ENCODE measurements at regions not wholly inside any gene's neighbourhood (a gene's known extent, or its start where the extent isn't known, plus 50 kb on each side); places are given as distances from the start of the nearest gene placed in this dataset.

DNA sequence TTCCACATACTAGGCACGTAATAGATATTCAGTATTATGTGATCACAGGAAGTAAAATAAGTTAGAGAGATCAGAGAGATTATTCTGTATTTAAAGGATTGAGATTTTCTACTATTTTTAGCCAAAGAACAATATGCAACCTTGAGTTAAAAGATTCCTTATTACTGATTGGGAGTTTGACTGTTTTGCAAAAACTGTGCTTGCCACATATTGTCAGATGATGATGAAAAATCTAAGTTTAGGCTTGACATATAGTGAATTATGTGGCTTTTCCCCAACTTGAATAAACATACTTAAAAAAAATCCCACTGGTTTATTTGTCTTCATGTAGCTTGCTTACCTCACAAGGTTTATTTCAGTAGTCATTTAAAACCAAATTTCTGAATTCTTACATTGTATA, 194.4 kb downstream of the KCNRG start:
- CTCF ChIA-PET: interaction anchor here (1.2 kb wide), 1 partner anchor 10 kb away, joined by 4 read pairs; no protein-coding TSS in a partner anchor
- Mint-ChIP-seq H3K27ac (no peak overlapping the region), H3K4me1 (ENCODE audit: low read depth) (peaks cover 20% of the 10 kb centered on the region), H3K36me3 (ENCODE audit: low read depth) (peaks cover 3% of the 10 kb centered on the region), H3K4me3 (no peak overlapping the region), H3K9me3 (peaks cover 8% of the 10 kb centered on the region), H3K27me3 (ENCODE audit: low read depth) (peaks cover 10% of the 10 kb centered on the region)
- intact Hi-C loops (cut with micrococcal nuclease): no loop called here
- no peak for DNase-seq

DNA sequence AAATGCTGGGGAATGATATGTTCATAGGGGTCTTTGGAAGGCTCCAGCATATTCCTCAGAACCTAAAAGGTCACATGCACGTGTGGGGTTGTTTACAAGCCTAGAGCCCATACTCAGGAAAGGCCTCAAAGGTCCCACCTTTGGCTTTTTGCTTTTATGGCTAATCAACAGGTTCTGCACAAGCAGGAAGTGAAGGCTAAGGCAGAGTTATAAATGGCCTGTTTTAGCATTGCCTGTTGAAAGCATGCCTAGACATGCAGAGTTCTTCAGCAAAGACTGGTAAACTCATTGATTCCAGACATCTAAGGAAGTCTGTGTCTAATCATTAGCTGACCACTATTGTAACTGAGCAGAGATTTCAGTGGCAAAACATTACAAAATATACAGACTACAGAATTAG, 198.3 kb downstream of the KCNRG start:
- Mint-ChIP-seq H3K27me3 (ENCODE audit: low read depth) (peaks cover 10% of the 10 kb centered on the region), H3K4me1 (ENCODE audit: low read depth) (peaks cover 18% of the 10 kb centered on the region), H3K27ac (no peak overlapping the region), H3K9me3 (peaks cover 12% of the 10 kb centered on the region), H3K36me3 (ENCODE audit: low read depth) (peaks cover 3% of the 10 kb centered on the region), H3K4me3 (no peak overlapping the region)
- intact Hi-C loops (cut with micrococcal nuclease): no loop called here
- CTCF ChIA-PET: no interaction called here
- DNase-seq: no peak

DNA sequence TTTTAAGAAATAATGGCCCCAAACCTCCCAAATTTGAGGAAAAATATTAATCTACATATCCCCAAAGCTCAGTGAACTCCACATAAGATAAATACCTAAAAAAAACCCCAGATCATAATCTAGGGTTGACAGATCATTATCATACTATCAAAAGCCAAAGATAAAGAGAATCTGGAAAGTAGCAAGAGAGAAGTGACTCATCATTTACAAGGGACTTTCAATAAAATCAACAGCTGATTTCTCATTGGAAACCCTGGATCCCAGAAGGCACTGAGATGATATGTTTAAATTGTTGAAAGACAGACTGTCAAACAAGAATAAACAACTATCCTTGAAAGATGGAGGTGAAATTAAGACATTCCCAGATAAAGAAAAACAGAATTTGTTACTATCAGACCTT, 199.3 kb downstream of the KCNRG start:
- peaks cover 12% of the 10 kb centered on the region for H3K9me3 Mint-ChIP-seq
- H3K27me3 Mint-ChIP-seq (ENCODE audit: low read depth): peaks cover 6% of the 10 kb centered on the region
- H3K4me1 Mint-ChIP-seq (ENCODE audit: low read depth): peaks cover 11% of the 10 kb centered on the region
- no peak overlapping the region for H3K4me3 Mint-ChIP-seq
- CTCF ChIA-PET: no interaction called here
- H3K27ac Mint-ChIP-seq: no peak overlapping the region
- peaks cover 3% of the 10 kb centered on the region for H3K36me3 Mint-ChIP-seq (ENCODE audit: low read depth)
- intact Hi-C loops (cut with micrococcal nuclease): no loop called here
- DNase-seq: no peak

DNA sequence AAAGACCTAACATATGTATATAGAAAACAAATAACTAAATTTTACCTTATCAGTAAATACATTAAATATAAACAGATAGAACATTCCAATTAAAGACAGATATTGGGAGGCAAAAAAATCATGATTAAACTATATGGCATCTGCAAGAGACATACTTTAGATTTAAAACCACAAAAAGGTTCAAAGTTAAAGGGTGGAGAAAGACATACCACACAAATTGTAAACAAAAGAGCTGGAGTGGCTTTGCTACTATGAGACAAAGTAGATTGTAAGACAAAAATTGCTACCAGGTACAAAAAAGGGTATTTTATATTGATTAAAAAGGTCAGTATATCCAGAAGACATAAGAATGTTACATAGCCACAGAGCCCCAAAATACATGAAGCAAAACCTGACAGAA, 200.2 kb downstream of the KCNRG start:
- intact Hi-C loops (cut with micrococcal nuclease): no loop called here
- H3K4me1 Mint-ChIP-seq (ENCODE audit: low read depth): peaks cover 11% of the 10 kb centered on the region
- CTCF ChIA-PET: no interaction called here
- H3K4me3 Mint-ChIP-seq: no peak overlapping the region
- DNase-seq: no peak
- H3K36me3 Mint-ChIP-seq (ENCODE audit: low read depth): peaks cover 3% of the 10 kb centered on the region
- H3K9me3 Mint-ChIP-seq: peaks cover 12% of the 10 kb centered on the region
- H3K27ac Mint-ChIP-seq: no peak overlapping the region
- H3K27me3 Mint-ChIP-seq (ENCODE audit: low read depth): peaks cover 6% of the 10 kb centered on the region

DNA sequence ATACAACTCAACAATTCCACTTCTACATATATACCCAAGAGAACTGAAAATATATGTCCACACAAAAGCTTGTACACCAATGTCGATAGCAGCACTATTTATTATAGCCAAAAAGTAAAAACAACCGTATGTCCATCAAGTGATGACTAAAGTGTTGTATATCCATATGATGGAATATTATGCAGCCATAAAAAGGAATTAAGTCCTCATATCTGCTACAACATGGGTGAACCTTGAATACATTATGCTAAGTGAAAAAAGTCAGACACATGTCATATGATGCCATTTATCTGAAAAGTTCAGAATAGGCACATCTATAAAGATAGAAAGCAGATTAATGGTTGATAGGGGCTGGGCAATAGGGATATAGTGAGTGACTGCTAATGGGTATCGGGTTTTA, 204.5 kb downstream of the KCNRG start:
- DNase-seq: no peak
- Mint-ChIP-seq H3K27ac (no peak overlapping the region), H3K9me3 (peaks cover 4% of the 10 kb centered on the region), H3K36me3 (ENCODE audit: low read depth) (no peaks in the 10 kb centered on the region), H3K27me3 (ENCODE audit: low read depth) (peaks cover 15% of the 10 kb centered on the region), H3K4me3 (no peak overlapping the region), H3K4me1 (ENCODE audit: low read depth) (peaks cover 3% of the 10 kb centered on the region)
- CTCF ChIA-PET: no interaction called here
- intact Hi-C loops (cut with micrococcal nuclease): no loop called here

DNA sequence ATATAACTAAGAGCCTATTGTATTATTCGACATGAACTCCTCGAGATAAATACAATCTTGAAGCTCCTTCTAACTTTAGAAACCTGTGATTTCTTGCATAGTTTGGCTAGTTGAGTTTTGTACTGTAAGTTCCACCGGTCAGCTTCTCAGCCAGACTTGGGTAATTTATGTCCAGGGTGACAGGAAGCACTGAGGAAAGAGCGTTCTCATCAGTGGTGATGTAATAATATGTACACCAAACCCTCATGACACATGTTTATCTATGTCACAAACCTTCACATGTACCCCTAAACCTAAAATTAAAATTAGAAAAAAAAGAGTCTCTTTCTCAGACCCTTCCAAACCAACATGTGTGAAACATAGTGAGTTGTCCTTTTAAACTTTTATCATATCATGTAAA, 205.7 kb downstream of the KCNRG start:
- no peak for DNase-seq
- Mint-ChIP-seq H3K4me1 (ENCODE audit: low read depth) (peaks cover 12% of the 10 kb centered on the region), H3K27ac (no peak overlapping the region), H3K4me3 (no peak overlapping the region), H3K9me3 (peaks cover 4% of the 10 kb centered on the region), H3K27me3 (ENCODE audit: low read depth) (peaks cover 19% of the 10 kb centered on the region), H3K36me3 (ENCODE audit: low read depth) (no peaks in the 10 kb centered on the region)
- CTCF ChIA-PET: interaction anchor here (0.5 kb wide), 1 partner anchor 62 kb away, joined by 3 read pairs; no protein-coding TSS in a partner anchor
- intact Hi-C loops (cut with micrococcal nuclease): no loop called here

DNA sequence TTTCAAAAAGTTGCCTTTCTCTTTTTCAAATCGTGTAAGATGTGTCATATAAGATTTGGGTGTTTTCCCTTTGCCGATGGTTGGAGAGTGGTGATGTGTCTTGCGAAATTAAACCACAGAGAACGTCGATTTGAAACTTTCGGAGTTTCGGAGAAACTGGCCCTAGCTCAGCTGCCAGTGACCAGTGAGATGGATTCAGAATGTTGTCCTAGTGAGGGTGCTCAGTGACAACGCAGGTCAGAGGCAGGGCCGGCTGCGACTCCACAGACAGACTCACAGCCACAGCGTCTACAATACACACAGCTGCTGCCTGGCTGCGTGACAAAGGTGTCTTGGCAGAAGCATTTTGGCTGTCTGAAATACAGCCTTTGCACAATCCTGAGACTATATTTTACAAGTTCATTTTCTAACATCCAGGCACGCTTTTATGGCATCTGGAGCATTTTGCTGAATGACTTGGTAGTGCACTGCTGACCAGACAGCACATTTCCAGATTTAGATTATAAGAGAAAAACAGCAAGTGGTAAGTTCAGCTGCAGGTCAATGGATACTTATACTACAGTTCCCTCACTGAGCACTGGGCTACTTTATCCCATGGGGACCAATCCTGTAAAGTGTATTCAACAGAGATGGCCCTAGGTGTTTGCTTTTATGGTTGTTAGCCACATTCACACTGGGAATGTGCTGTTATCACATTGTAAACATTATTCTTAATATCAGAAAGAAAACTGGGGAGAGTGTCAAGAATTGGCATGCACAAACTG, 207.5 kb downstream of the KCNRG start:
- no peak overlapping the region for H3K4me3 Mint-ChIP-seq
- peaks cover 19% of the 10 kb centered on the region for H3K27me3 Mint-ChIP-seq (ENCODE audit: low read depth)
- no peaks in the 10 kb centered on the region for H3K9me3 Mint-ChIP-seq
- no peak for DNase-seq
- CTCF ChIA-PET: interaction anchor here (1.3 kb wide), 1 partner anchor 138 kb away, joined by 4 read pairs; no protein-coding TSS in a partner anchor
- no peaks in the 10 kb centered on the region for H3K36me3 Mint-ChIP-seq (ENCODE audit: low read depth)
- intact Hi-C loops (cut with micrococcal nuclease): no loop called here
- peaks cover 29% of the 10 kb centered on the region for H3K4me1 Mint-ChIP-seq (ENCODE audit: low read depth)
- no peak overlapping the region for H3K27ac Mint-ChIP-seq

DNA sequence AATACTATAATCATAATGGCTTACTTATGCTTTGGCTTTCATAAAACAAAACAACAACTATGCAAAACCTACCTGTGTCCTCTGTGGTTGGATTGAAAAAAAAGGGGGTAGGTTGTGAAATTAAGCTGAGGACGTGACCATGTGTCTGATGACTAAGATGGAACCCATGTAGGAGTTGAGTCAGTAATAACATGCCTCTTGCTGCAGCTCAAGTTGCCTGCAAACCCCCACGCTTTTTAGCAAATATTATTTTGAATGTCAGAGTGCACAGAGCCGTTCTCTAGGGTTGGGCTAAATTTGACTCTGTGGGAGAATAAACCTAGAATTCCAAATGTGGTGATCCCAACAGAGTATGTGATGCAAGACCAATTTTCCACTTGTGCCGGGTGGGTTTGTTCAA, 209.3 kb downstream of the KCNRG start:
- peak; percentile 39 for DNase-seq
- CTCF ChIA-PET: interaction anchor here (0.6 to 1.2 kb wide), 5 partner anchors 35 to 153 kb away, joined by 3 to 4 read pairs (median 3); no protein-coding TSS in a partner anchor
- intact Hi-C loops (cut with micrococcal nuclease): no loop called here
- peaks cover 37% of the 10 kb centered on the region for H3K4me1 Mint-ChIP-seq (ENCODE audit: low read depth)
- no peaks in the 10 kb centered on the region for H3K36me3 Mint-ChIP-seq (ENCODE audit: low read depth)
- H3K27me3 Mint-ChIP-seq (ENCODE audit: low read depth): peaks cover 20% of the 10 kb centered on the region
- no peaks in the 10 kb centered on the region for H3K9me3 Mint-ChIP-seq
- H3K4me3 Mint-ChIP-seq: no peak overlapping the region
- no peak overlapping the region for H3K27ac Mint-ChIP-seq

DNA sequence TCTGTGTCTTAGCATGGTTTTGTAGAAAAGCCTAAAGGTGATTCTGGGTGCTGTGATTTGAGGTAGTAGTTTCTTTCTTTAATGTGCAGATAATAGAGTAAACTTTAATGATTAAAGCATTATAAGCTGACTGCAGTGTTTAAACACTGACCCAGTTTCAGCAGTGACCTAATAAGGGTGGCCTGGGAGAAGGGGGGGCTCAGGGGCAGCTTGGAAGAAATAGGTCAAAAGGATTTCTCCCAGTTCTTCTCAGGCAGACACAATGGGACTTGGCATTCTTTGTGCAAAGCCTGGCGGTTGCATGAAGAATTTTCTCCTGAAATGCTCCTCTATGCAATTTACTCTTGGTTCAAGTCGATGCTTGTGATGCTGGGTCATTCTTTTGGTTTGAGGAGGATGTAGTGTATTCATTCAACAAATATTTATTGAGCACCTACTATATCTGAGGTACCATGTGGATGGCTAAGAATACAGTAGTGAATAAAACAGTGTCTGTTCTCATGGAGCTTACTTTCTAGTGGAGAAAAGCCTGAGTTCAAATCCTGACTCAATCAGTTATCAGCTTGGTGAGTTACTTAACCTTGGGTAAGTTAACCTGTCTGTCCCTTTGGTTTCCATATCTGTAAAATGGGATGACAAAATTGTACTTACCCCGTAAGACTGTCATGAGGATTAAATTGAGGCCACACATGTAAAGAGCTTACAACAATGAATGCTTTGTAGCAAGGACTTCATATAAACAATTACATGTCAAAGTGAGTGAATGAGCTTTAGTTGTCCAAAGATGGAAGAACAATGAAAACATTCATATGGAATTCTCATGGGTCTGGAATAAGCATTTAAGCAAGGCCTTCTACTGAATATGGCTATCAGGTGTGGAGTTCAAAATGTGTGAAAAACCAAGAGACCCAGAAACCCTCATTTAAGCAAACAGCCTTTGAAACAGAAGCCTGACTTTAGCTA, 210.2 kb downstream of the KCNRG start:
- peaks cover 20% of the 10 kb centered on the region for H3K27me3 Mint-ChIP-seq (ENCODE audit: low read depth)
- H3K27ac Mint-ChIP-seq: no peak overlapping the region
- no peaks in the 10 kb centered on the region for H3K9me3 Mint-ChIP-seq
- H3K36me3 Mint-ChIP-seq (ENCODE audit: low read depth): no peaks in the 10 kb centered on the region
- H3K4me3 Mint-ChIP-seq: no peak overlapping the region
- H3K4me1 Mint-ChIP-seq (ENCODE audit: low read depth): peaks cover 44% of the 10 kb centered on the region
- DNase-seq: no peak
- CTCF ChIA-PET: interaction anchor here (1.1 to 1.5 kb wide), 2 partner anchors 11 to 65 kb away, joined by 3 to 5 read pairs; no protein-coding TSS in a partner anchor
- intact Hi-C loops (cut with micrococcal nuclease): loop anchor here (1.0 to 2.0 kb wide), 4 partner anchors 12 to 141 kb away; no protein-coding TSS in a partner anchor

DNA sequence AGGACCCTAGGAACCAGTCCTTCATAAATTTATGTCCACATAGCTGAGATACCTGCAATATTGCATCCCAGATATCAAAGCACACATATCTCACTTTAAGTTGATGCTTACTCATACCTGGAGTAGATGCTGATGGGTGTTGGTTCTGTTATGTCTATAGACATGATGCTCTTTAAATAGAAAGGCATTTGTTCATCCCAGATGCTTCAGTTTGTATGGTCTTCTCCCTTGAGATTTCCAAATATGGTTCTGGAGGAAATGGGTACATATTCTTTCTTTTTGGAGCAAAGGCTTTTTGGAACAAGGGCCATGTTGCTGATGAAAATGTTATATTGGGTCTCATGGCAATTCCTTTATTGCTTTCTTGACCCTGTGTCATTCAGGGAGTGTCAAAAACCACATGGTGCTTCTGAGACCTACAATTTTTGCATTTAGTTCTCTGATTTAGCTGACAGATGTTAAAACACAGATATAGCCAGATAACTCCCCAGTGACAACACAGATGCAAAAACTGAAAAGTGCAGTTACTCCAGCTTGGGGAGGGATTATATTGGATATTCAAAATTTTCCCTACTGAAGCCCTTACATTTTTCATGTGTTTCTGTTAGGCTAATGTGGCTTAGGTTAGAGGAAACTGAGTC, 211.4 kb downstream of the KCNRG start:
- CTCF ChIA-PET: interaction anchor here (1.5 kb wide), 1 partner anchor 10 kb away, joined by 5 read pairs; no protein-coding TSS in a partner anchor
- peaks cover 15% of the 10 kb centered on the region for H3K27me3 Mint-ChIP-seq (ENCODE audit: low read depth)

DNA sequence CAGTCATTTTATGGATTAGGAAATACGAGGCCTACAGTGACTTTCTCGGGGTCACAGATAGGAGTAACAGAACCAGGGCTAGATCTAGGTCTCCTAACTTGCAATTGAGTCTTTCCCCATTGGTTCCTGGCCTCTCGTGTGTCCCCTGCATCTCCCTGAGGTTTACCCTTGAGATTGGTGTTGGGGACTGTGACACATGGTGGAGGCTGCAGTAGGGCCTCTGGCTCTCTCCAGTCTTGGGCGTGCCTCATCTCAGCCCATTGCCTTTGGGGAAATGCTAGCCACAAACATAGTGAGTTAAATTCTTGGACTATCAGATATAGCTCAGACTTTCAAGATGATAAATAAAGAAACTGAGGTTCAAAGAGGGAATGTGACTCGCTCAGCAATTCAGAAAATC, 212.1 kb downstream of the KCNRG start:
- intact Hi-C loops (cut with micrococcal nuclease): loop anchor here (2.0 kb wide), 1 partner anchor 139 kb away; no protein-coding TSS in a partner anchor
- H3K4me1 Mint-ChIP-seq (ENCODE audit: low read depth): peaks cover 61% of the 10 kb centered on the region
- CTCF ChIA-PET: no interaction called here
- no peaks in the 10 kb centered on the region for H3K36me3 Mint-ChIP-seq (ENCODE audit: low read depth)
- peaks cover 12% of the 10 kb centered on the region for H3K27me3 Mint-ChIP-seq (ENCODE audit: low read depth)
- H3K27ac Mint-ChIP-seq: no peak overlapping the region
- no peak overlapping the region for H3K4me3 Mint-ChIP-seq
- DNase-seq: no peak
- H3K9me3 Mint-ChIP-seq: peaks cover 2% of the 10 kb centered on the region

More for the DNA sequence above, 211.4 kb downstream of the KCNRG start:
- H3K36me3 Mint-ChIP-seq (ENCODE audit: low read depth): no peaks in the 10 kb centered on the region
- intact Hi-C loops (cut with micrococcal nuclease): loop anchor here (1.0 to 2.0 kb wide), 4 partner anchors 11 to 140 kb away; no protein-coding TSS in a partner anchor
- no peak overlapping the region for H3K27ac Mint-ChIP-seq
- no peak overlapping the region for H3K4me3 Mint-ChIP-seq
- no peaks in the 10 kb centered on the region for H3K9me3 Mint-ChIP-seq
- no peak for DNase-seq
- peaks cover 54% of the 10 kb centered on the region for H3K4me1 Mint-ChIP-seq (ENCODE audit: low read depth)

DNA sequence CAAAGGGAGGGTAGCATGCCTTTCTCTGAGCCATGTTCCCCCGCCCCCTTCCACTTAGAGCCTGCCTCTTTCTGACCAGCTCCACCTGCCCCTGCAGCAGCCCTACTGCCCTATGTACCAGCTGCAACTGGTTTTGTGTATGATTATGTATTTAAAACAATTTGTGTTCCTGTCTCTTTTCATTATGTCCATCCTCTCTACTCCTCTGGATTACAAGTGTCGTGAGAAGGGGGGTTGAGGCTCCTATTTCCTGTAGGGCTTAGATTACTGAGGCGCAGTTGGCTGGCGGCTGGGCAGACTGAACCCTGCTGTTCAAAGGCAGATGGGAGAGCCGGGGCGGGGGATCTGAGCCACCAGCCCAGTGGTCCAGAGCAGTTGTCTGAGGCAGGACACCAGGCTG, 213.3 kb downstream of the KCNRG start:
- Mint-ChIP-seq H3K9me3 (peaks cover 7% of the 10 kb centered on the region), H3K27ac (no peak overlapping the region), H3K4me3 (no peak overlapping the region)

More for the DNA sequence above, 213.3 kb downstream of the KCNRG start:
- DNase-seq: no peak
- CTCF ChIA-PET: no interaction called here
- H3K27me3 Mint-ChIP-seq (ENCODE audit: low read depth): peaks cover 14% of the 10 kb centered on the region
- peaks cover 62% of the 10 kb centered on the region for H3K4me1 Mint-ChIP-seq (ENCODE audit: low read depth)
- H3K36me3 Mint-ChIP-seq (ENCODE audit: low read depth): peaks cover 8% of the 10 kb centered on the region
- intact Hi-C loops (cut with micrococcal nuclease): no loop called here
